ENCODE measurements at regions not wholly inside any gene's neighbourhood (a gene's known extent, or its start where the extent isn't known, plus 50 kb on each side); places are given as distances from the start of the nearest gene placed in this dataset.

DNA sequence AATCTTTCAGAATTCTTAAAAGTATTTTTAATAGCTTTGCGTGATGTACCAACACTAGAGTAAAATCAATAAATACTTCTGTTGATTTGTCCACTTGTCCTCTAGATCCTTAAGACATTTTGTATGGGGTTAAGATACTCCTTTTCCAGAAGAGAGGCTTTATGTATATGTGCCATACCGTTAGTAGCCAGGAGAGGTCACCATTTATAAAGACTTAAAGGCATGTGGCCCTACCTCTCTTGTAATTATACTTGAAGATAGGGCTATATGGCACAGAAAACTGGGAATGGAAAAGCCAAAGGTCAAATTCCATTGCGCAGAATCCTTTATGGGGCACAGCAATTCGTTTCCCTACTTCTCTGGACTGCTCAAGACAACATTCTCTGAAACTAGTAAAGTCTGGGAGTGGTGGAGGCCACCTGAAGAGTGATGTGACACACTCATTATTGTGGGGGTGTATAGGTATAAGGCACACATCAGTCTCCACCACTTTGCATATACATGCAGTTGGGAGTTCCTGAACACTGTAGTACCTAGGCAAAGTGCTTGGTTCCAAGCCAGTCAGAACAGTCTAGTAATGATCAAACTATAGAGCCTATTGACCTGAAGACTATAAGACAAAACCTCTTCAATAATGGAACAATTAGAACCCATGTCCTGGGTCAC, 140.1 kb upstream of the FBXL17 start:
- H3K4me3 ChIP-seq (ENCODE audit: low read depth, low read length) = no peak overlapping the region
- DNase-seq (ENCODE audit: low read depth, low spot score) = peak; percentile 65
- TF ChIP-seq, protein P1, sequence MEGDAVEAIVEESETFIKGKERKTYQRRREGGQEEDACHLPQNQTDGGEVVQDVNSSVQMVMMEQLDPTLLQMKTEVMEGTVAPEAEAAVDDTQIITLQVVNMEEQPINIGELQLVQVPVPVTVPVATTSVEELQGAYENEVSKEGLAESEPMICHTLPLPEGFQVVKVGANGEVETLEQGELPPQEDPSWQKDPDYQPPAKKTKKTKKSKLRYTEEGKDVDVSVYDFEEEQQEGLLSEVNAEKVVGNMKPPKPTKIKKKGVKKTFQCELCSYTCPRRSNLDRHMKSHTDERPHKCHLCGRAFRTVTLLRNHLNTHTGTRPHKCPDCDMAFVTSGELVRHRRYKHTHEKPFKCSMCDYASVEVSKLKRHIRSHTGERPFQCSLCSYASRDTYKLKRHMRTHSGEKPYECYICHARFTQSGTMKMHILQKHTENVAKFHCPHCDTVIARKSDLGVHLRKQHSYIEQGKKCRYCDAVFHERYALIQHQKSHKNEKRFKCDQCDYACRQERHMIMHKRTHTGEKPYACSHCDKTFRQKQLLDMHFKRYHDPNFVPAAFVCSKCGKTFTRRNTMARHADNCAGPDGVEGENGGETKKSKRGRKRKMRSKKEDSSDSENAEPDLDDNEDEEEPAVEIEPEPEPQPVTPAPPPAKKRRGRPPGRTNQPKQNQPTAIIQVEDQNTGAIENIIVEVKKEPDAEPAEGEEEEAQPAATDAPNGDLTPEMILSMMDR (IDR thresholded peaks at IDR 0.05; ENCODE audit: low read depth, low read length) = peak; percentile 74
- in situ Hi-C loops (cut with HindIII; ENCODE audit: low sequenced_read_pairs) = no loop called here

DNA sequence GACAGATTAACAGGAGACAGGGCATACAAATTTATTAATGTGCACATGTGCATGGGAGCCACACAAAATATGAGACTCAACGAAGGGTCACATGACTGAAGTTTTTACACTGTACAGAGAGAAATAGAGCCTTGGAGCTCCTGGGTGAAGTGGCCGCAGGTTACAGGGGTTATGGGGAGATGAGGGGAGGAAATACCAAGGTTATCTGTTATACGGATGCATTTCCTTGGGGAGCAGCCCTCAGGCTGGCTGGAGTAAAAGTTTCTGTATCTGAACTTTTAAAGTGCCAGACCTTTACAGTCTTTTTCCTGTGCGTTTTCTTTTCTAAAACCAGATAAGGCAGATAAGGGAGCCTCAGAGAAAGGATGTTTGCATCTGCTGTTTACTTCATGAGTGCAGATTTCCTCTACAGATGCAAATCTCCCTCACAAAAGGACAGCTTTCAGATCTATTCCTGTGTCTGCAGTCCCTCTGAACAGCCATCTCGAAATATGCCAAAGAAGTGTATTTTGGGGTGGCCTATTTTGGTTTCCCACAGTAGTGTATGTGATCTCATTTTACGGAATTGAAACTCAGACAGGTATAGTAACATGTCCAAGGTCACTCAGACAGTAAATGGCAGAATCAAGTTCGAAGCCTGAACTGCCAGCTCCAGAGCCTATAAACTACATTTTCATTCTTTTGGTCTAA, 139.3 kb upstream of the FBXL17 start:
- no peak for DNase-seq (ENCODE audit: low read depth, low spot score)
- in situ Hi-C loops (cut with HindIII; ENCODE audit: low sequenced_read_pairs) = no loop called here
- H3K4me3 ChIP-seq (ENCODE audit: low read depth, low read length) = no peak overlapping the region
- TF ChIP-seq, protein P1 (IDR thresholded peaks at IDR 0.05; ENCODE audit: low read depth, low read length) = no peak

DNA sequence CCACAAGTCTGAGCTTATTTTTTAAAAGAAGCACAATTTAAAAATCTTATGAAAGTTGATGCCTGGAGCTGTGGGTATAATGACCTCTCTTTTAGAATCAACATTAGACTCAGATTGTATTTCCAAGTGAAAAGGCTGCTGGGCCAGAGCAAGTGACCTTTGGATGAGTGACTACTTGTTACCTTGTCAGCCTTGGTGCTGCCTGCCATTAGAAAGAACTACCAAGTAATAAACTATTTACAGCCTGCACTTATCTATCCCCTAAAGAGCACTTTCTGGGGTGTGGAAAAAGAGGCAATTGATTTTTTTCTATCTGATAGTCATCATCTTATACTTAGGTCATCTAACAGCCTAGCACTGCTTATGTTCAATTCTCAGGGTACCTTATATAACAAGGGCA, 134.9 kb upstream of the FBXL17 start:
- in situ Hi-C loops (cut with HindIII; ENCODE audit: low sequenced_read_pairs) = no loop called here
- DNase-seq (ENCODE audit: low read depth, low spot score) = no peak
- TF ChIP-seq, protein P1 (IDR thresholded peaks at IDR 0.05; ENCODE audit: low read depth, low read length) = no peak
- H3K4me3 ChIP-seq (ENCODE audit: low read depth, low read length) = no peak overlapping the region

DNA sequence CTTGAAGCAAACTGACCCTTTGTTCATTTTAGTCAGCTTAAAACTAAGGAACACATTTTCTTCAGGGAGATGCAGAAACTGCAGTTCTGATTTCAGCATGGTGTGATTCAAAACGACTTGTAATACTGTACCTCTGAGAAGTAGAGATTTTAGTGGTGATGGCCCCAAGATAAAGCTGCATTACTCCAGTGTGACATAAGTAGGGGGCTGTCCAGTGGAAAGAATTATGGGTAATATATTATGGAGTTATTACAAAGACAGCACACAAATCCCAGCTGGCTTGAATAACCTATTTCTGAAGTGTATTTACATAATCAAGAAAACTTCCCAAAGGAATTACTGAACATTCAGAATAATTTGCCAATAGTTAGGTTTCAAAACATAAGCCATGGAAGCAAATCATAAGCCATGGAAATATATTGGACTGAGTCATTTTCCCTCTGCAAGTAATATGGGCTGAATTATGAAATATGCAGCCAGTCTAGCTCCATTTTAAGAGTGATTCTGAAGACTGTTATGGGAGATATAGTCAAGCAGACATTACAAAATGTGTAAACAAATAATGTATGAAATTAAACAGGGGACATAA, 133.7 kb upstream of the FBXL17 start:
- TF ChIP-seq, protein P1 (IDR thresholded peaks at IDR 0.05; ENCODE audit: low read depth, low read length) = no peak
- H3K4me3 ChIP-seq (ENCODE audit: low read depth, low read length) = no peak overlapping the region
- in situ Hi-C loops (cut with HindIII; ENCODE audit: low sequenced_read_pairs) = no loop called here
- no peak for DNase-seq (ENCODE audit: low read depth, low spot score)

DNA sequence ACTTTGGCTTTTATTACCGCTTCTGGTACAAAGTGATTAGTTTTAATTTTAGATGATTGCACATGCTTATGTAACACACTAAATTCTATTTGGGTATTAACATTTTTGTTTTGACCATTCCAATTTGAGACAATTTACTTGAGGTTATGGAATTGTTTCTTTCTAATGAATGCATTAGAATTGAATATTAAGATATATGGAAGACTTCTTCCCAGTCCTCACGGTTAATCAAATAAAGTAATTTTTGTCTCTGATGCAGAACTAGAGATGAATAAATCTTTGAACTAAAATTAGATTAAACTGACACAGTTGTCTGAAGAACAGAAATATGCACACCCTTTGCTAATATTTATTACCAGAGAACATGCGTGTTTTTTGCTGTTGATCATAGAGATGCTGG, 127.1 kb upstream of the FBXL17 start:
- TF ChIP-seq, protein P1 (IDR thresholded peaks at IDR 0.05; ENCODE audit: low read depth, low read length) = no peak
- H3K4me3 ChIP-seq (ENCODE audit: low read depth, low read length) = no peak overlapping the region
- no peak for DNase-seq (ENCODE audit: low read depth, low spot score)
- in situ Hi-C loops (cut with HindIII; ENCODE audit: low sequenced_read_pairs) = no loop called here

DNA sequence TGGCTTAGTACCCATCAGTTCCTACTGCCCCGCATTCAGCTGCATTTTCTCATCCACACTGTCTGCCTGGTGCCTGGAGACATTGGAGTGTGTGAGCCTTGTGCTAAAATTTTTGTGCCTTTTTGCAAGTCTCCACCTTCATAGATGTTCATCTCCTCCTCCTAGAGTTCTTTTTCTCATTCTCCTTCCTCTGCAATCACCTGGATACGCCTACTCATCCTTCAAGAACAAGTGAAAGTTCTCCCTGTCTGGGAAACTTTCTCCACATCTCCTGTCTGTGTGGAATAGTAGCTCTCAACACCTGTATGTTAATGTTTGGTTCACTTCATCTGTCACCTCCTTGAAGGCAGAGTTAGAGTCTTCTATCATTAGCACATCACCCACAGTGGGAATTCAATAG, 125.7 kb upstream of the FBXL17 start:
- TF ChIP-seq, protein P1 (IDR thresholded peaks at IDR 0.05; ENCODE audit: low read depth, low read length) = no peak
- DNase-seq (ENCODE audit: low read depth, low spot score) = no peak
- in situ Hi-C loops (cut with HindIII; ENCODE audit: low sequenced_read_pairs) = no loop called here

More for the DNA sequence above, 125.7 kb upstream of the FBXL17 start:
- no peak overlapping the region for H3K4me3 ChIP-seq (ENCODE audit: low read depth, low read length)

All from astrocyte of the spinal cord (primary cell).